RWPE2 (cell line): ENCODE measurements at regions not wholly inside any gene's neighbourhood (a gene's known extent, or its start where the extent isn't known, plus 50 kb on each side); places are given as distances from the start of the nearest gene placed in this dataset.

Source experiments
- ATAC-seq: fragments of 200-7000 bp; cut with Tn5 transposase; 3 replicates; pipeline ENCODE4 v1.9.1; 2021; ENCODE audit warnings: low read depth
- DNase-seq: peaks from one replicate; pipeline ENCODE4 v3.0.0-alpha.2; 2020; ENCODE audit warnings: low spot score
- H3K27ac ChIP-seq: fragments of 450-650 bp; 2 replicates; pipeline ENCODE4 v1.5.1; 2017; ENCODE audit warnings: mild to moderate bottlenecking; ENCODE audit not compliant: poor library complexity, severe bottlenecking
- H3K27me3 ChIP-seq: fragments of 250-450 bp; sonication (Bioruptor Pico); 2 replicates; pipeline ENCODE4 v1.5.1; 2021; ENCODE audit warnings: mild to moderate bottlenecking, moderate library complexity; ENCODE audit not compliant: insufficient read depth, poor library complexity, severe bottlenecking
- H3K36me3 ChIP-seq: fragments of 250-450 bp; sonication (Bioruptor Pico); 2 replicates; pipeline ENCODE4 v1.5.1; 2020; ENCODE audit warnings: low read depth, mild to moderate bottlenecking, moderate library complexity
- H3K4me1 ChIP-seq: fragments of 250-450 bp; sonication (Bioruptor Pico); 2 replicates; pipeline ENCODE4 v1.5.1; 2021; ENCODE audit warnings: mild to moderate bottlenecking, moderate library complexity; ENCODE audit not compliant: insufficient read depth, poor library complexity, severe bottlenecking
- H3K4me3 ChIP-seq: fragments of 250-450 bp; sonication (Bioruptor Pico); 2 replicates; pipeline ENCODE4 v1.5.1; 2021; ENCODE audit warnings: mild to moderate bottlenecking, moderate library complexity; ENCODE audit not compliant: severe bottlenecking
- H3K9me3 ChIP-seq: fragments of 250-450 bp; sonication (Bioruptor Pico); 2 replicates; pipeline ENCODE4 v1.5.1; 2021; ENCODE audit warnings: mild to moderate bottlenecking, moderate library complexity; ENCODE audit not compliant: severe bottlenecking
- CTCF ChIP-seq: fragments of 450-650 bp; IDR thresholded peaks from one replicate; pipeline ENCODE4 v1.5.1; 2017; ENCODE audit warnings: mild to moderate bottlenecking, moderate library complexity; ENCODE audit not compliant: poor library complexity, severe bottlenecking

- ATAC-seq, result no peak
- no peaks in the 10 kb centered on the region for H3K36me3 ChIP-seq
- DNase-seq, result no peak
- no peak overlapping the region for H3K4me3 ChIP-seq
- H3K9me3 ChIP-seq, result no peaks in the 10 kb centered on the region
- no peaks in the 10 kb centered on the region for H3K27me3 ChIP-seq
- TF ChIP-seq CTCF, result no peak
- H3K27ac ChIP-seq, result no peak overlapping the region
- H3K4me1 ChIP-seq, result peaks cover 12% of the 10 kb centered on the region
Observed at GRCh38 chr3:117539729-117540128, 830.1 kb downstream of the TUSC7 start.

GRCh38 chr3:117540597-117540996 is 831.0 kb downstream of the TUSC7 start:
- no peak overlapping the region for H3K27ac ChIP-seq
- H3K27me3 ChIP-seq, result no peaks in the 10 kb centered on the region
- no peak for TF ChIP-seq CTCF
- peaks cover 12% of the 10 kb centered on the region for H3K4me1 ChIP-seq
- H3K9me3 ChIP-seq, result no peaks in the 10 kb centered on the region
- H3K4me3 ChIP-seq, result no peak overlapping the region
- ATAC-seq, result no peak
- H3K36me3 ChIP-seq, result no peaks in the 10 kb centered on the region
- no peak for DNase-seq

- Histone ChIP-seq H3K9me3 (no peaks in the 10 kb centered on the region), H3K36me3 (no peaks in the 10 kb centered on the region), H3K27me3 (no peaks in the 10 kb centered on the region), H3K4me3 (no peak overlapping the region), H3K27ac (no peak overlapping the region), H3K4me1 (peaks cover 12% of the 10 kb centered on the region)
- ATAC-seq, result no peak
- no peak for DNase-seq
- TF ChIP-seq CTCF, result no peak
Observed at GRCh38 chr3:117541721-117542120, 832.1 kb downstream of the TUSC7 start.

- no peak overlapping the region for H3K27ac ChIP-seq
- no peak overlapping the region for H3K4me3 ChIP-seq
- H3K9me3 ChIP-seq, result no peaks in the 10 kb centered on the region
- H3K27me3 ChIP-seq, result no peaks in the 10 kb centered on the region
- peaks cover 12% of the 10 kb centered on the region for H3K4me1 ChIP-seq
- DNase-seq (no peak), ATAC-seq (no peak)
- H3K36me3 ChIP-seq, result no peaks in the 10 kb centered on the region
- TF ChIP-seq CTCF, result no peak
Observed at GRCh38 chr3:117543521-117543920, 833.9 kb downstream of the TUSC7 start.

- Histone ChIP-seq H3K36me3 (no peaks in the 10 kb centered on the region), H3K9me3 (no peaks in the 10 kb centered on the region), H3K4me3 (no peak overlapping the region), H3K27ac (no peak overlapping the region), H3K4me1 (peaks cover 18% of the 10 kb centered on the region), H3K27me3 (no peaks in the 10 kb centered on the region)
- ATAC-seq (no peak), DNase-seq (no peak)
- no peak for TF ChIP-seq CTCF
Observed at GRCh38 chr3:117545484-117545883, 835.9 kb downstream of the TUSC7 start.
